ACC112 (cell line): ENCODE measurements at regions not wholly inside any gene's neighbourhood (a gene's known extent, or its start where the extent isn't known, plus 50 kb on each side); places are given as distances from the start of the nearest gene placed in this dataset.
"Not testable (repeated sequence)": the region's sequence is repeated elsewhere in the genome, so short reads cannot be mapped to it uniquely, and the experiment has no call there.

Experiments used
- H2AFZ ChIP-seq: fragments of 200-600 bp; sonication (generic); one replicate; pipeline ENCODE4 v1.6.0; 2017; ENCODE audit warnings: antibody characterized with exemption, low read length; ENCODE audit not compliant: unreplicated experiment
- H3K27ac ChIP-seq: fragments of 200-600 bp; sonication (generic); 2 replicates; pipeline ENCODE4 v1.5.1; 2014; ENCODE audit warnings: low read depth, mild to moderate bottlenecking, antibody characterized with exemption, low read length, moderate library complexity
- H3K27me3 ChIP-seq: fragments of 200-600 bp; sonication (generic); 2 replicates; pipeline ENCODE4 v1.6.1; 2014; ENCODE audit warnings: mild to moderate bottlenecking, antibody characterized with exemption, low read length, moderate library complexity, mixed read lengths; ENCODE audit not compliant: insufficient read depth
- H3K36me3 ChIP-seq: fragments of 200-600 bp; sonication (generic); 2 replicates; pipeline ENCODE4 v1.6.1; 2016; ENCODE audit warnings: mild to moderate bottlenecking, antibody characterized with exemption, low read length, moderate library complexity, mixed read lengths; ENCODE audit not compliant: insufficient read depth
- H3K4me1 ChIP-seq: fragments of 200-600 bp; sonication (generic); one replicate; pipeline ENCODE4 v1.6.1; 2016; ENCODE audit warnings: low read length, mixed read lengths; ENCODE audit not compliant: insufficient read depth, unreplicated experiment, control insufficient read depth
- H3K4me3 ChIP-seq: fragments of 200-600 bp; sonication (generic); 2 replicates; pipeline ENCODE4 v1.5.1; 2014; ENCODE audit warnings: mild to moderate bottlenecking, low read depth, low read length
- H3K79me2 ChIP-seq: fragments of 200-600 bp; sonication (generic); one replicate; pipeline ENCODE4 v1.6.0; 2016; ENCODE audit warnings: low read length; ENCODE audit not compliant: control insufficient read depth, unreplicated experiment, insufficient read depth

DNA sequence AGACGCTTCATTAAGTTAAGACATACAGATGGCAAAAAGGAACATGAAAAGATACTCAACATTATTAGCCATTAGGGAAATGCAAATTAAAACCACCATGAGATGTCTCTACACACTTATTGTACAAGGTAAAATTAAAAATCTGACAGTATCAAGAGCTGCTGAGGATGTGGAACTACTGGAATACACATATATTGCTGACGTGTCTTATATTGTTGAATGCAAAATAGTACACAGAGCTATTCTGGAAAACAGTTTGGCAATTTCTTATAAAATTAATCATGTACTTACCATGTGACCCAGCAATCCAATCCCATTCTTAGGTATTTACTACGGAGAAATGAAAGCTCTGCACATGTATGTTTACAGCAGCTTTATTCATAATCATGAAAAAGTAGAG is 742.5 kb downstream of the TBC1D22A start:
- no peaks in the 10 kb centered on the region for H3K4me1 ChIP-seq
- H3K27ac ChIP-seq, result no peak overlapping the region
- H3K4me3 ChIP-seq, result no peak overlapping the region
- H3K36me3 ChIP-seq, result no peaks in the 10 kb centered on the region
- no peaks in the 10 kb centered on the region for H3K27me3 ChIP-seq
- no peaks in the 10 kb centered on the region for H3K79me2 ChIP-seq
- no peak overlapping the region for H2AFZ ChIP-seq

- Histone ChIP-seq H2AFZ (no peak overlapping the region), H3K36me3 (no peaks in the 10 kb centered on the region), H3K4me3 (no peak overlapping the region), H3K79me2 (no peaks in the 10 kb centered on the region), H3K27me3 (no peaks in the 10 kb centered on the region), H3K4me1 (no peaks in the 10 kb centered on the region), H3K27ac (no peak overlapping the region)
Observed at GRCh38 chr22:47498969-47499495, 736.6 kb downstream of the TBC1D22A start.

DNA sequence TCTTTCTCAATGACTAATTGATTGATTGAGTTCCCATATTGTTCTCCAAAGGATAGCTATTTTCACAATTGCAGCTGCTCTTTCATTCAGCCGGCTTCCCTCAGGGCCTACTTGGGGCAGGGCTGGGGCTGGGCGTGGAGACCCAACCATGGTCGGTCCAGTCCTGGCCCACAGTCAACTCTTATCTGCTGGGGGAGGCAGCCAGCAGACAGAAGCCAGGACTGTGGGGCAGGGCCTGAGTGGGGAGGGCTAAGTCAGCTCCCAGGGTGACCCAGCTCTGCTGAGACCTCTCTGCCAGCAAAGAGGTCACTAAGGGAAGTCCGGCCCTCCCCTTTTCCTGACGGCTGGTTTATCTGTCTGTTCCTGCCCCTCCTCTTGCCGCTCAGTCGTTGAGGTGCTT is 735.2 kb downstream of the TBC1D22A start:
- no peaks in the 10 kb centered on the region for H3K4me1 ChIP-seq
- H3K27ac ChIP-seq, result no peak overlapping the region
- H3K36me3 ChIP-seq, result no peaks in the 10 kb centered on the region
- H3K4me3 ChIP-seq, result no peak overlapping the region
- no peaks in the 10 kb centered on the region for H3K79me2 ChIP-seq
- no peak overlapping the region for H2AFZ ChIP-seq
- H3K27me3 ChIP-seq, result no peaks in the 10 kb centered on the region

- H3K27me3 ChIP-seq, result no peaks in the 10 kb centered on the region
- no peak overlapping the region for H3K27ac ChIP-seq
- H3K36me3 ChIP-seq, result no peaks in the 10 kb centered on the region
- H3K4me1 ChIP-seq, result no peaks in the 10 kb centered on the region
- no peaks in the 10 kb centered on the region for H3K79me2 ChIP-seq
- H3K4me3 ChIP-seq, result no peak overlapping the region
- no peak overlapping the region for H2AFZ ChIP-seq
Observed at GRCh38 chr22:47495110-47495509, 732.7 kb downstream of the TBC1D22A start.

- H3K27ac ChIP-seq, H2AFZ ChIP-seq, H3K4me1 ChIP-seq, H3K27me3 ChIP-seq, H3K79me2 ChIP-seq, H3K4me3 ChIP-seq, H3K36me3 ChIP-seq: not testable (repeated sequence)
Observed at GRCh38 chr22:47488131-47488530, 725.7 kb downstream of the TBC1D22A start.

DNA sequence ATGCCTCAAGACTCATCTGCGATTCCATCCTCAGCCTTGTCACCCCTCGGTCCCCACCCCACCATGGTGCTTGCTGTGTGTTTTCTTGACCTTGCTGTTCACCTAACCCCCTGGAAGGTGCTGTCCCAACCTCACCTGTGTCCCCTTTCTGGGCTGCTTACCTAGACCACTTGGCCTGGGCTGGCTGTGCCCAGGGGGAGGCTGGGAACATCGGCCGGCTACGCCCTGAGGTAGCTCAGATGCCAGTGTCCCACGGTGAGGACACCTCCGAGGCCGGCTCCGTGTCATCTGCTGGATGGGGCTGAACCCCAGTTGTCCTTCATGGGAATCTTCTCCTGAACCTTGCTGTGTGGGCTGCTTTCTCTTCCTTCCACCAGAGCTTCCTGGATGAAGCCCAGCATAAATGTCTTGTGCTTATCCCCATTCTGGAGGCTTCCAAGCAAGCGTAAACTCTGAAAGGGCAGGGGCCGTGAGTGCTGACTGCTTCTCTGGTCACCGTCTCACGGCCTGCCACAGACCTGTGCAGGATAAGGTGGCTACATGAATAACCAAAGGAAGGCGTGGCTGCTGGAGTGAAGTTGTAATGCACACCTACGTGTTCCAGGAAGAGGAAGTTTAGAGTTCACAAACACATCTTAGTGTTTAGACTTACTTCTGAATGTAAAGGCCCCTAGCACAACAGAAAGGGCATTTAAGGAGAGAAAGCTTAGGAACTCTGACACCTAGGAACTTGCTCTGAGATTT is 724.3 kb downstream of the TBC1D22A start:
- Histone ChIP-seq H3K27me3 (no peaks in the 10 kb centered on the region), H3K4me3 (no peak overlapping the region), H2AFZ (no peak overlapping the region), H3K4me1 (no peaks in the 10 kb centered on the region), H3K27ac (no peak overlapping the region), H3K36me3 (no peaks in the 10 kb centered on the region), H3K79me2 (no peaks in the 10 kb centered on the region)

DNA sequence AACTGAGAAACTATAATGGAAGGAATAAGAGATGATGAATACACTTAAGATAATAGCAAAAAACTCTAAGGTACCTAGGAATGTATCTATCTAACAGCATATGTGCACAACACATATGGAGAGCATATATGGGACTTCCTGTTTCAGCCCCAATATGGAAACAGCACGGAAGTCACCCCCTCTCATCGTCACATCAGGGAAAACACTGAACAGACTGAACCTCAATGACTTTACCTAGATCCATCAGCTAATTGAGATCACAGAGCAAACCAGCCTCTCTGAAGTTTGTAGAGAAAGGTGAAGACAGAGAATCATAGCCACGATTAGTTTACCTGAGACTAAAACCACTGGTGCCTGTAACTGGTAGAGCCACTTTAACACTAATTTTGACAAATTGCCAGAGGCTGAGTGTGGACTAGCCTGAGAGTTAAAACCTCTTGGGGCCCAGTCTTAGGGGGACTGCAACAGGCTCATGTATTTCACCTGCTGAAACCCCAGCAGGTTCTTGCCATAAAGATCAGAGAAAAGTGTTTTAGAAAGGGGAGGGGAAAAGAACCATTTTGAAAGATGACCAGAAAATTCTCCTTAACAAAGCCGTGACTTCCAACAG is 722.6 kb downstream of the TBC1D22A start:
- no peak overlapping the region for H3K4me3 ChIP-seq
- H3K4me1 ChIP-seq, result no peaks in the 10 kb centered on the region
- H3K79me2 ChIP-seq, result no peaks in the 10 kb centered on the region
- no peak overlapping the region for H3K27ac ChIP-seq
- H3K36me3 ChIP-seq, result no peaks in the 10 kb centered on the region
- H3K27me3 ChIP-seq, result no peaks in the 10 kb centered on the region
- H2AFZ ChIP-seq, result no peak overlapping the region

DNA sequence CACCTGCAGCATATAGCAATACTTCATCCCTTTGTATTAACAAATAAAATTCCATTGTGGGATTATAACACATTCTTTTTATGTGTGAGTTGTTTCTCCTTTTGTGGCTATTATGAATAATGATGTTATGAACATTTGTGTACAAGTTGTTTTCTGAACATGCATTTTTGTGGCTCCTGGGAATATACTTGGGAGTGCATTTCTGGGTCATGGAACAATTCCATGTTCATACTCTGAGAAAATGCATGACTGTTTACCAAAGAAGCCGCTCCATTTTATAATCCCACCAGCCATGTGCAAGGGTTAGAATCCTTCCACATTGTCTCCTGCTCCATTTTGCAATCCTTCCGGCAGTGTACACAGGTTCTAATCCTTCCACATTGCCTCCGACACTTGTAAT is 713.8 kb downstream of the TBC1D22A start:
- Histone ChIP-seq H3K36me3 (no peaks in the 10 kb centered on the region), H3K27ac (no peak overlapping the region), H3K4me3 (no peak overlapping the region), H3K27me3 (no peaks in the 10 kb centered on the region), H3K79me2 (no peaks in the 10 kb centered on the region), H3K4me1 (no peaks in the 10 kb centered on the region), H2AFZ (no peak overlapping the region)

GRCh38 chr22:47474895-47475294 is 712.4 kb downstream of the TBC1D22A start:
- Histone ChIP-seq H3K27ac (no peak overlapping the region), H3K4me3 (no peak overlapping the region), H3K36me3 (no peaks in the 10 kb centered on the region), H2AFZ (no peak overlapping the region), H3K27me3 (no peaks in the 10 kb centered on the region), H3K79me2 (no peaks in the 10 kb centered on the region), H3K4me1 (no peaks in the 10 kb centered on the region)

DNA sequence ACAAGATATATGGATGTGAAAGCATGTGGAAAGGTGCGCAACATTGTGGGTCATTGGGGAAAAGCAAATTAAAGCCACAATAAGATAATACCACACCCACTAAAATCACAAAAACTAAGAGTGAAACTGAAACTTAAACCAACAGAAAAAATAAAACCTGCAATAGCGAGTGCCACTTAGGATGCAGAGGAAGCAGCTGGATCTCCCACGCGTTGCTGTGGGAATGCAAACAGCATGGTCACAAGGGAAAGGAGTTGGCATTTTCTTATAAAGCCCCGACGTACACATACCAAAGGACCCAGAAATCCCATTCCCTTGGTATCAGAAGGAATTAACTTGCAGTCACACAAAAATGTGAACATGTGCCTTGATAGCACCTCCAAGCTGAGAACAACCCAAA is 712.0 kb downstream of the TBC1D22A start:
- Histone ChIP-seq H3K36me3 (no peaks in the 10 kb centered on the region), H2AFZ (no peak overlapping the region), H3K27me3 (no peaks in the 10 kb centered on the region), H3K79me2 (no peaks in the 10 kb centered on the region), H3K4me3 (no peak overlapping the region), H3K27ac (no peak overlapping the region), H3K4me1 (no peaks in the 10 kb centered on the region)

GRCh38 chr22:47472636-47473035 is 710.2 kb downstream of the TBC1D22A start:
- H3K4me3 ChIP-seq, result no peak overlapping the region
- H2AFZ ChIP-seq, result no peak overlapping the region
- no peaks in the 10 kb centered on the region for H3K36me3 ChIP-seq
- no peaks in the 10 kb centered on the region for H3K27me3 ChIP-seq
- no peaks in the 10 kb centered on the region for H3K79me2 ChIP-seq
- H3K4me1 ChIP-seq, result no peaks in the 10 kb centered on the region
- H3K27ac ChIP-seq, result no peak overlapping the region
